HepG2 (cell line): ENCODE measurements at regions not wholly inside any gene's neighbourhood (a gene's known extent, or its start where the extent isn't known, plus 50 kb on each side); places are given as distances from the start of the nearest gene placed in this dataset.

Experiments
- ATAC-seq: fragments of 200-7000 bp; cut with Tn5 transposase; 3 replicates; pipeline ENCODE4 v1.9.1; 2020; ENCODE audit warnings: mild to moderate bottlenecking, moderate library complexity
- BruUV-seq: library from RNA; stranded (reverse); fragments of 400-500 nt; replicated peaks from 2 replicates; lab custom pipeline; 2021; lab: Mats Ljungman, UMichigan
- CTCF ChIA-PET: fragments of 300-600 bp; formaldehyde crosslinking; extraction: SDS; loops from one replicate; lab custom pipeline; 2021; ENCODE audit warnings: low total read pairs, inconsistent platforms, low intra/inter-chr PET ratio; lab: Yijun Ruan, JAX
- POLR2A ChIA-PET: fragments of 350-600 bp; sonication (Branson Sonifier 250); formaldehyde crosslinking; loops from one replicate; lab custom pipeline; 2020; ENCODE audit warnings: antibody characterized with exemption, inconsistent platforms; lab: Yijun Ruan, JAX
- DNase-seq: peaks from one replicate; pipeline ENCODE4 v3.0.0-alpha.2; 2015; ENCODE audit warnings: low spot score
- FAIRE-seq: peaks from 3 replicates; lab custom pipeline; 2011; peaks lifted over from hg19 to GRCh38; lab: Jason Lieb, UNC
- H2AFZ ChIP-seq: one replicate; pipeline ENCODE4 v1.6.1; 2011; ENCODE audit warnings: low read length, inconsistent platforms
- H3K27ac ChIP-seq: fragments of 300-600 bp; 3 replicates; pipeline ENCODE4 v1.8.0; 2011; ENCODE audit warnings: mixed run types, mild to moderate bottlenecking, mixed read lengths, low read length, inconsistent platforms; ENCODE audit not compliant: insufficient read depth; ENCODE audit errors: extremely low read length
- H3K27me3 ChIP-seq, 2 experiments: fragments of 200-600 bp in 1 of 2; 2 replicates in 1 of 2; 3 replicates in 1 of 2; pipeline versions ENCODE4 v1.6.0 to v1.8.0; 2011; ENCODE audit warnings: low read length in 2 of 2, mild to moderate bottlenecking in 2 of 2, moderate library complexity in 2 of 2, inconsistent platforms in 1 of 2; ENCODE audit not compliant: insufficient read depth in 2 of 2, control insufficient read depth in 1 of 2
- H3K36me3 ChIP-seq, 2 experiments: fragments of 200-600 bp in 1 of 2; replicated peaks in 1 of 2; 2 replicates in 1 of 2; 3 replicates in 1 of 2; pipeline versions ENCODE4 v1.5.1 to v1.8.0; 2011; ENCODE audit warnings: low read length in 2 of 2, inconsistent platforms in 1 of 2; ENCODE audit not compliant: insufficient read depth in 2 of 2, control insufficient read depth in 1 of 2
- H3K4me1 ChIP-seq: 2 replicates; pipeline ENCODE4 v1.5.1; 2012; ENCODE audit warnings: low read length, inconsistent platforms; ENCODE audit not compliant: insufficient read depth
- H3K4me2 ChIP-seq: 2 replicates; pipeline ENCODE4 v1.6.0; 2011; ENCODE audit warnings: low read depth, low read length, inconsistent platforms
- H3K4me3 ChIP-seq, 3 experiments: fragments of 200-600 bp in 1 of 3; sonication (generic), shearing (Covaris generic) in 1 of 3; replicated peaks in 1 of 3; 2 replicates each; pipeline ENCODE4 v1.5.1; 2011 to 2016; ENCODE audit warnings: low read length in 3 of 3, inconsistent platforms in 2 of 3, low read depth in 2 of 3, mild to moderate bottlenecking in 2 of 3, control low read depth in 1 of 3, mixed read lengths in 1 of 3; ENCODE audit not compliant: insufficient read depth in 1 of 3
- H3K79me2 ChIP-seq: one replicate; pipeline ENCODE4 v1.6.1; 2011; ENCODE audit warnings: low read length, inconsistent platforms; ENCODE audit not compliant: insufficient read depth
- H3K9ac ChIP-seq: 2 replicates; pipeline ENCODE4 v1.6.0; 2011; ENCODE audit warnings: mild to moderate bottlenecking, low read depth, low read length, inconsistent platforms; ENCODE audit not compliant: insufficient read depth
- H3K9me3 ChIP-seq: 2 replicates; pipeline ENCODE4 v1.5.1; 2012; ENCODE audit warnings: mild to moderate bottlenecking, low read length
- H4K20me1 ChIP-seq: 2 replicates; pipeline ENCODE4 v1.6.0; 2011; ENCODE audit warnings: inconsistent platforms, mild to moderate bottlenecking, low read length, moderate library complexity; ENCODE audit not compliant: insufficient read depth
- NFIC ChIP-seq: IDR thresholded peaks from 2 replicates; pipeline ENCODE4 v1.6.1; 2012; ENCODE audit warnings: mild to moderate bottlenecking, low read length, inconsistent platforms
- PHF21A ChIP-seq: sonication (generic); formaldehyde crosslinking; IDR thresholded peaks from 2 replicates; pipeline ENCODE4 v1.5.0; 2020; ENCODE audit warnings: mild to moderate bottlenecking, missing genetic modification reagents
- RNF219 ChIP-seq: sonication (generic); formaldehyde crosslinking; IDR thresholded peaks from 2 replicates; pipeline ENCODE4 v1.5.0; 2020; ENCODE audit warnings: mild to moderate bottlenecking, missing genetic modification reagents
- ZSCAN5A ChIP-seq: sonication (generic); formaldehyde crosslinking; IDR thresholded peaks from 2 replicates; pipeline ENCODE4 v1.8.0; 2022; ENCODE audit warnings: mild to moderate bottlenecking, missing genetic modification reagents, borderline replicate concordance
- WGBS: methylation state at CpG from one replicate; pipeline ENCODE4 v1.1.6; 2017; ENCODE audit warnings: low lambda C conversion rate; 5-methylcytosine and 5-hydroxymethylcytosine counted together
- in situ Hi-C: cut with HindIII; loops from 2 replicates; pipeline ENCODE4 v1.10.0; 2017; ENCODE audit warnings: low pct_unique_long_range_greater_than_20kb; ENCODE audit not compliant: extremely low pct_ligation_motif_present
- intact Hi-C: fragments of 100-400 bp; cut with micrococcal nuclease; formaldehyde crosslinking; loops from one replicate; pipeline ENCODE4 v1.10.0; 2022; ENCODE audit not compliant: unreplicated experiment

GRCh38 chr12:17478908-17479673 is 610.9 kb downstream of the RERGL start:
- 20% methylated on average over 7 of the region's 8 CpGs for WGBS
- H3K4me1 ChIP-seq, result no peaks in the 10 kb centered on the region
- no peak overlapping the region for H3K4me3 ChIP-seq
- in situ Hi-C loops, result no loop called here
- no peak for ATAC-seq
- no peak overlapping the region for H3K9ac ChIP-seq
- no peak overlapping the region for H2AFZ ChIP-seq
- ChIA-PET POLR2A (no interaction called here), CTCF (no interaction called here)
- no peak for FAIRE-seq
- H3K79me2 ChIP-seq, result no peaks in the 10 kb centered on the region
- no peak overlapping the region for H3K4me2 ChIP-seq
- no TSS peak for BruUV-seq
- intact Hi-C loops, result no loop called here
- H3K27ac ChIP-seq, result no peak overlapping the region
- TF ChIP-seq ZSCAN5A (CRISPR knock-in tag) (no peak), RNF219 (no peak), NFIC (no peak), PHF21A (CRISPR knock-in tag) (no peak)
- H3K36me3 ChIP-seq, result no peaks in the 10 kb centered on the region
- no peaks in the 10 kb centered on the region for H3K27me3 ChIP-seq
- DNase-seq, result no peak
- peaks cover 38% of the 10 kb centered on the region for H3K9me3 ChIP-seq
- H4K20me1 ChIP-seq, result no peaks in the 10 kb centered on the region
